ENCODE measurements at regions not wholly inside any gene's neighbourhood (a gene's known extent, or its start where the extent isn't known, plus 50 kb on each side); places are given as distances from the start of the nearest gene placed in this dataset.
"Not testable (repeated sequence)": the region's sequence is repeated elsewhere in the genome, so short reads cannot be mapped to it uniquely, and the experiment has no call there.

GRCh38 chr5:103744159-103744558, 181.6 kb upstream of the NUDT12 start:
- H3K27me3 ChIP-seq (replicated peaks) = no peaks in the 10 kb centered on the region
- H3K27ac ChIP-seq = no peak overlapping the region
- in situ Hi-C loops (cut with HindIII; ENCODE audit: low pct_ligation_motif_present, low sequenced_read_pairs) = no loop called here
- H3K36me3 ChIP-seq (replicated peaks) = no peaks in the 10 kb centered on the region
- peak; percentile 88 for DNase-seq
- TF ChIP-seq CTCF (IDR thresholded peaks at IDR 0.05; ENCODE audit: low read depth, low read length, missing control alignments) = no peak
- no peak overlapping the region for H3K4me3 ChIP-seq (ENCODE audit: low read depth, low read length)

GRCh38 chr5:103743421-103743820, 180.8 kb upstream of the NUDT12 start:
- Histone ChIP-seq H3K27me3 (replicated peaks) (no peaks in the 10 kb centered on the region), H3K36me3 (replicated peaks) (no peaks in the 10 kb centered on the region), H3K27ac (no peak overlapping the region), H3K4me3 (ENCODE audit: low read depth, low read length) (no peak overlapping the region)
- in situ Hi-C loops (cut with HindIII; ENCODE audit: low pct_ligation_motif_present, low sequenced_read_pairs) = no loop called here
- no peak for TF ChIP-seq CTCF (IDR thresholded peaks at IDR 0.05; ENCODE audit: low read depth, low read length, missing control alignments)
- DNase-seq = no peak

GRCh38 chr5:103741984-103742383, 179.4 kb upstream of the NUDT12 start:
- TF ChIP-seq CTCF (IDR thresholded peaks at IDR 0.05; ENCODE audit: low read depth, low read length, missing control alignments) = no peak
- H3K27me3 ChIP-seq (replicated peaks) = no peaks in the 10 kb centered on the region
- in situ Hi-C loops (cut with HindIII; ENCODE audit: low pct_ligation_motif_present, low sequenced_read_pairs) = no loop called here
- no peak overlapping the region for H3K4me3 ChIP-seq (ENCODE audit: low read depth, low read length)
- no peak overlapping the region for H3K27ac ChIP-seq
- H3K36me3 ChIP-seq (replicated peaks) = no peaks in the 10 kb centered on the region
- no peak for DNase-seq

GRCh38 chr5:103736343-103736742, 173.8 kb upstream of the NUDT12 start:
- H3K36me3 ChIP-seq (replicated peaks); in situ Hi-C loops (cut with HindIII; ENCODE audit: low pct_ligation_motif_present, low sequenced_read_pairs); H3K27me3 ChIP-seq (replicated peaks); DNase-seq; H3K27ac ChIP-seq; H3K4me3 ChIP-seq (ENCODE audit: low read depth, low read length): not testable (repeated sequence)

GRCh38 chr5:103724271-103724670, 161.7 kb upstream of the NUDT12 start:
- Histone ChIP-seq H3K27me3 (replicated peaks) (no peaks in the 10 kb centered on the region), H3K36me3 (replicated peaks) (no peaks in the 10 kb centered on the region), H3K27ac (no peak overlapping the region), H3K4me3 (ENCODE audit: low read depth, low read length) (no peak overlapping the region)
- no peak for DNase-seq
- in situ Hi-C loops (cut with HindIII; ENCODE audit: low pct_ligation_motif_present, low sequenced_read_pairs) = no loop called here
- TF ChIP-seq CTCF (IDR thresholded peaks at IDR 0.05; ENCODE audit: low read depth, low read length, missing control alignments) = no peak

GRCh38 chr5:103721183-103721582, 158.6 kb upstream of the NUDT12 start:
- Histone ChIP-seq H3K4me3 (ENCODE audit: low read depth, low read length) (no peak overlapping the region), H3K27me3 (replicated peaks) (no peaks in the 10 kb centered on the region), H3K36me3 (replicated peaks) (no peaks in the 10 kb centered on the region), H3K27ac (no peak overlapping the region)
- DNase-seq = no peak
- in situ Hi-C loops (cut with HindIII; ENCODE audit: low pct_ligation_motif_present, low sequenced_read_pairs) = no loop called here
- no peak for TF ChIP-seq CTCF (IDR thresholded peaks at IDR 0.05; ENCODE audit: low read depth, low read length, missing control alignments)
